Suprapubic skin (tissue), 4 donors: ENCODE measurements at regions not wholly inside any gene's neighbourhood (a gene's known extent, or its start where the extent isn't known, plus 50 kb on each side); places are given as distances from the start of the nearest gene placed in this dataset.

Experiments
- CTCF ChIP-seq, 2 donors: fragments of 200-600 bp in 1 of 2; fragments of 450-650 bp in 1 of 2; sonication (generic) in 1 of 2; IDR thresholded peaks; one replicate each; pipeline ENCODE4 v1.5.1; 2016 to 2019; ENCODE audit warnings: antibody characterized with exemption in 2 of 2, mild to moderate bottlenecking in 1 of 2, moderate library complexity in 1 of 2
- EP300 ChIP-seq: sonication (generic); formaldehyde crosslinking; IDR thresholded peaks from one replicate; pipeline ENCODE4 v1.6.1; 2017; ENCODE audit warnings: antibody characterized with exemption
- POLR2A ChIP-seq, 2 donors: fragments of 450-650 bp; IDR thresholded peaks; one replicate each; pipeline ENCODE4 v1.6.1; 2017; ENCODE audit warnings: antibody characterized with exemption in 2 of 2, mild to moderate bottlenecking in 2 of 2, moderate library complexity in 2 of 2
- POLR2AphosphoS5 ChIP-seq, 3 donors: sonication (generic); formaldehyde crosslinking; IDR thresholded peaks; one replicate each; pipeline ENCODE4 v1.6.1; 2017; ENCODE audit warnings: antibody characterized with exemption in 3 of 3

- TF ChIP-seq POLR2A (IDR thresholded peaks at IDR 0.05) (no peak), CTCF (IDR thresholded peaks at IDR 0.05) (no peak), POLR2AphosphoS5 (IDR thresholded peaks at IDR 0.05) (no peak), EP300 (no peak)
Measured at GRCh38 chr6:4554645-4555044, 221.6 kb upstream of the CDYL start.
